WTC11 (cell line): ENCODE measurements at regions not wholly inside any gene's neighbourhood (a gene's known extent, or its start where the extent isn't known, plus 50 kb on each side); places are given as distances from the start of the nearest gene placed in this dataset.

Experiments used
- ATAC-seq: fragments of 200-7000 bp; cut with Tn5 transposase; 2 replicates; pipeline ENCODE4 v1.10.0; 2021; ENCODE audit warnings: mild to moderate bottlenecking, moderate library complexity
- CTCF ChIA-PET: fragments of 300-600 bp; sonication (Branson Sonifier 250); formaldehyde crosslinking; loops from one replicate; lab custom pipeline; 2021; ENCODE audit warnings: antibody characterized with exemption; lab: Charles Lee
- POLR2A ChIA-PET: fragments of 350-600 bp; sonication (Branson Sonifier 250); formaldehyde crosslinking; loops from one replicate; lab custom pipeline; 2021; ENCODE audit warnings: antibody characterized with exemption; lab: Charles Lee
- DNase-seq: peaks from one replicate; pipeline ENCODE4 v3.0.0; 2021; ENCODE audit warnings: low spot score
- H3K27ac Mint-ChIP-seq: 2 replicates; pipeline ENCODE4 v1.8.0; 2021; ENCODE audit warnings: mixed read lengths
- H3K27me3 Mint-ChIP-seq: 2 replicates; pipeline ENCODE4 v1.8.0; 2021; ENCODE audit warnings: low read depth, mild to moderate bottlenecking, moderate library complexity, mixed read lengths
- H3K36me3 Mint-ChIP-seq: 2 replicates; pipeline ENCODE4 v1.8.0; 2021; ENCODE audit warnings: mixed read lengths
- H3K4me1 Mint-ChIP-seq: 2 replicates; pipeline ENCODE4 v1.8.0; 2022; ENCODE audit warnings: mixed read lengths
- H3K4me3 Mint-ChIP-seq: 2 replicates; pipeline ENCODE4 v1.8.0; 2021; ENCODE audit warnings: mild to moderate bottlenecking, moderate library complexity, mixed read lengths
- H3K9me3 Mint-ChIP-seq: 2 replicates; pipeline ENCODE4 v1.8.0; 2021; ENCODE audit warnings: mixed read lengths
- CDX4 ChIP-seq: fragments of 250-450 bp; sonication (Bioruptor Pico); IDR thresholded peaks from 2 replicates; pipeline ENCODE4 v1.9.0; 2021; ENCODE audit warnings: moderate library complexity, mild to moderate bottlenecking, inconsistent platforms, borderline replicate concordance
- CREM ChIP-seq: sonication (generic); formaldehyde crosslinking; IDR thresholded peaks from 2 replicates; pipeline ENCODE4 v1.8.1; 2022; ENCODE audit warnings: mild to moderate bottlenecking, missing genetic modification reagents, moderate library complexity
- FOXK1 ChIP-seq: sonication (generic); formaldehyde crosslinking; IDR thresholded peaks from 2 replicates; pipeline ENCODE4 v1.8.0; 2022; ENCODE audit warnings: mild to moderate bottlenecking, moderate library complexity, missing genetic modification reagents
- JUN ChIP-seq: sonication (generic); formaldehyde crosslinking; IDR thresholded peaks from 2 replicates; pipeline ENCODE4 v1.8.0; 2023; ENCODE audit warnings: mild to moderate bottlenecking, missing genetic modification reagents
- MAX ChIP-seq: sonication (generic); formaldehyde crosslinking; IDR thresholded peaks from 2 replicates; pipeline ENCODE4 v1.8.0; 2022; ENCODE audit warnings: mild to moderate bottlenecking, missing genetic modification reagents
- NFE2L1 ChIP-seq: sonication (generic); formaldehyde crosslinking; IDR thresholded peaks from 2 replicates; pipeline ENCODE4 v1.8.1; 2023; ENCODE audit warnings: missing genetic modification reagents
- NR1H2 ChIP-seq: sonication (generic); formaldehyde crosslinking; IDR thresholded peaks from 2 replicates; pipeline ENCODE4 v1.9.0; 2021; ENCODE audit warnings: mild to moderate bottlenecking, moderate library complexity, missing genetic modification reagents
- NR3C1 ChIP-seq: sonication (generic); formaldehyde crosslinking; conservative IDR thresholded peaks from 2 replicates; pipeline ENCODE4 v1.8.1; 2023; ENCODE audit warnings: low read depth, mild to moderate bottlenecking, missing genetic modification reagents
- OVOL2 ChIP-seq: fragments of 250-450 bp; sonication (Bioruptor Pico); IDR thresholded peaks from 2 replicates; pipeline ENCODE4 v1.9.0; 2021; ENCODE audit warnings: mild to moderate bottlenecking, borderline replicate concordance
- PRDM15 ChIP-seq: sonication (generic); formaldehyde crosslinking; IDR thresholded peaks from 2 replicates; pipeline ENCODE4 v1.8.0; 2022; ENCODE audit warnings: missing genetic modification reagents
- PRRX2 ChIP-seq: fragments of 250-450 bp; sonication (Bioruptor Pico); IDR thresholded peaks from 2 replicates; pipeline ENCODE4 v1.8.0; 2021; ENCODE audit warnings: mild to moderate bottlenecking
- RELA ChIP-seq: sonication (generic); formaldehyde crosslinking; IDR thresholded peaks from 2 replicates; pipeline ENCODE4 v1.8.1; 2022; ENCODE audit warnings: missing genetic modification reagents, mild to moderate bottlenecking, borderline replicate concordance
- TEAD1 ChIP-seq: sonication (generic); formaldehyde crosslinking; IDR thresholded peaks from 2 replicates; pipeline ENCODE4 v1.8.0; 2022; ENCODE audit warnings: mild to moderate bottlenecking, missing genetic modification reagents
- ZNF121 ChIP-seq: sonication (generic); formaldehyde crosslinking; IDR thresholded peaks from 2 replicates; pipeline ENCODE4 v1.8.0; 2023; ENCODE audit warnings: missing genetic modification reagents
- TF ChIP-seq, protein P1 (sequence below): sonication (generic); formaldehyde crosslinking; IDR thresholded peaks from 2 replicates; pipeline ENCODE4 v1.8.0; 2022; ENCODE audit warnings: mild to moderate bottlenecking, missing genetic modification reagents
- TF ChIP-seq, protein P2 (sequence below): sonication (generic); formaldehyde crosslinking; IDR thresholded peaks from 2 replicates; pipeline ENCODE4 v1.8.1; 2023; ENCODE audit warnings: mild to moderate bottlenecking, moderate library complexity, missing genetic modification reagents
- TF ChIP-seq, protein P3 (sequence below): sonication (generic); formaldehyde crosslinking; conservative IDR thresholded peaks from 2 replicates; pipeline ENCODE4 v1.8.1; 2023; ENCODE audit warnings: mild to moderate bottlenecking, low read depth, missing genetic modification reagents, moderate library complexity

- TF ChIP-seq, protein P1, sequence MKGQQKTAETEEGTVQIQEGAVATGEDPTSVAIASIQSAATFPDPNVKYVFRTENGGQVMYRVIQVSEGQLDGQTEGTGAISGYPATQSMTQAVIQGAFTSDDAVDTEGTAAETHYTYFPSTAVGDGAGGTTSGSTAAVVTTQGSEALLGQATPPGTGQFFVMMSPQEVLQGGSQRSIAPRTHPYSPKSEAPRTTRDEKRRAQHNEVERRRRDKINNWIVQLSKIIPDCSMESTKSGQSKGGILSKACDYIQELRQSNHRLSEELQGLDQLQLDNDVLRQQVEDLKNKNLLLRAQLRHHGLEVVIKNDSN (CRISPR knock-in tag): no peak
- TF ChIP-seq NFE2L1 (CRISPR knock-in tag): no peak
- no peak for TF ChIP-seq CREM (CRISPR knock-in tag)
- no peak for TF ChIP-seq JUN (CRISPR knock-in tag)
- no peak for TF ChIP-seq CDX4 (CRISPR knock-in tag)
- no peak for TF ChIP-seq ZNF121 (CRISPR knock-in tag)
- TF ChIP-seq MAX (CRISPR knock-in tag): no peak
These were observed 141.7 kb downstream of the SLITRK1 start (continued) for GRCh38 chr13:83740622-83741021.

DNA sequence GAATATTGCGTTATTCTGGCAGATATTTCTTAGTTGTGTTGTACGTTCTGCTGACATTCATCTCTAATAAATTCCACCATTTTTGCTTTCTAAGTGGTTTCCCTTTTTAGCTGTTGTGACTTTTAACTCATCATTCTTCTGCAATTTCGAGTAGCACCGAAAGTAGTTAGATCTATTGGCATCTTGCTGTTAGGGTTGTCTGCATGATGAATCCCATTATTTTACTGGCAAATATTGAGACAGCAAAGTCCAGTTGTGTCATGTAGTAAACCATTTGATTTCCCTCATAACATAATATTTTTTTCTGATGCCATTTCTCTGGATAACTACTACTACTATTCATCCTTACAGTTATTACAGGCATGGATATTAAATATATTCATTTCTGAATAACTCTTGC, 143.9 kb downstream of the SLITRK1 start:
- ChIA-PET CTCF (no interaction called here), POLR2A (no interaction called here)
- ATAC-seq (no peak), DNase-seq (no peak)
- TF ChIP-seq PRDM15 (CRISPR knock-in tag) (no peak), FOXK1 (CRISPR knock-in tag) (no peak), OVOL2 (CRISPR knock-in tag) (no peak), RELA (CRISPR knock-in tag) (no peak), TEAD1 (CRISPR knock-in tag) (no peak), PRRX2 (CRISPR knock-in tag) (no peak), NR1H2 (CRISPR knock-in tag) (no peak), NR3C1 (CRISPR knock-in tag) (no peak)
- TF ChIP-seq, protein P2, sequence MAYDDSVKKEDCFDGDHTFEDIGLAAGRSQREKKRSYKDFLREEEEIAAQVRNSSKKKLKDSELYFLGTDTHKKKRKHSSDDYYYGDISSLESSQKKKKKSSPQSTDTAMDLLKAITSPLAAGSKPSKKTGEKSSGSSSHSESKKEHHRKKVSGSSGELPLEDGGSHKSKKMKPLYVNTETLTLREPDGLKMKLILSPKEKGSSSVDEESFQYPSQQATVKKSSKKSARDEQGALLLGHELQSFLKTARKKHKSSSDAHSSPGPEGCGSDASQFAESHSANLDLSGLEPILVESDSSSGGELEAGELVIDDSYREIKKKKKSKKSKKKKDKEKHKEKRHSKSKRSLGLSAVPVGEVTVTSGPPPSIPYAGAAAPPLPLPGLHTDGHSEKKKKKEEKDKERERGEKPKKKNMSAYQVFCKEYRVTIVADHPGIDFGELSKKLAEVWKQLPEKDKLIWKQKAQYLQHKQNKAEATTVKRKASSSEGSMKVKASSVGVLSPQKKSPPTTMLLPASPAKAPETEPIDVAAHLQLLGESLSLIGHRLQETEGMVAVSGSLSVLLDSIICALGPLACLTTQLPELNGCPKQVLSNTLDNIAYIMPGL (CRISPR knock-in tag): no peak
- TF ChIP-seq, protein P3, sequence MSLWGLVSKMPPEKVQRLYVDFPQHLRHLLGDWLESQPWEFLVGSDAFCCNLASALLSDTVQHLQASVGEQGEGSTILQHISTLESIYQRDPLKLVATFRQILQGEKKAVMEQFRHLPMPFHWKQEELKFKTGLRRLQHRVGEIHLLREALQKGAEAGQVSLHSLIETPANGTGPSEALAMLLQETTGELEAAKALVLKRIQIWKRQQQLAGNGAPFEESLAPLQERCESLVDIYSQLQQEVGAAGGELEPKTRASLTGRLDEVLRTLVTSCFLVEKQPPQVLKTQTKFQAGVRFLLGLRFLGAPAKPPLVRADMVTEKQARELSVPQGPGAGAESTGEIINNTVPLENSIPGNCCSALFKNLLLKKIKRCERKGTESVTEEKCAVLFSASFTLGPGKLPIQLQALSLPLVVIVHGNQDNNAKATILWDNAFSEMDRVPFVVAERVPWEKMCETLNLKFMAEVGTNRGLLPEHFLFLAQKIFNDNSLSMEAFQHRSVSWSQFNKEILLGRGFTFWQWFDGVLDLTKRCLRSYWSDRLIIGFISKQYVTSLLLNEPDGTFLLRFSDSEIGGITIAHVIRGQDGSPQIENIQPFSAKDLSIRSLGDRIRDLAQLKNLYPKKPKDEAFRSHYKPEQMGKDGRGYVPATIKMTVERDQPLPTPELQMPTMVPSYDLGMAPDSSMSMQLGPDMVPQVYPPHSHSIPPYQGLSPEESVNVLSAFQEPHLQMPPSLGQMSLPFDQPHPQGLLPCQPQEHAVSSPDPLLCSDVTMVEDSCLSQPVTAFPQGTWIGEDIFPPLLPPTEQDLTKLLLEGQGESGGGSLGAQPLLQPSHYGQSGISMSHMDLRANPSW (CRISPR knock-in tag): no peak
- Mint-ChIP-seq H3K27ac (no peak overlapping the region), H3K4me1 (peaks cover 7% of the 10 kb centered on the region), H3K4me3 (no peak overlapping the region), H3K36me3 (no peaks in the 10 kb centered on the region), H3K27me3 (no peaks in the 10 kb centered on the region), H3K9me3 (no peaks in the 10 kb centered on the region)
